ENCODE measurements at regions not wholly inside any gene's neighbourhood (a gene's known extent, or its start where the extent isn't known, plus 50 kb on each side); places are given as distances from the start of the nearest gene placed in this dataset.

- no peak for TF ChIP-seq CTCF (IDR thresholded peaks at IDR 0.05)
- TF ChIP-seq POLR2A (IDR thresholded peaks at IDR 0.05): no peak
Measured at GRCh38 chr10:71038091-71038633, 149.8 kb upstream of the PCBD1 start.

Measured in right lobe of liver (tissue), 4 donors.